ENCODE measurements at regions not wholly inside any gene's neighbourhood (a gene's known extent, or its start where the extent isn't known, plus 50 kb on each side); places are given as distances from the start of the nearest gene placed in this dataset.

DNA sequence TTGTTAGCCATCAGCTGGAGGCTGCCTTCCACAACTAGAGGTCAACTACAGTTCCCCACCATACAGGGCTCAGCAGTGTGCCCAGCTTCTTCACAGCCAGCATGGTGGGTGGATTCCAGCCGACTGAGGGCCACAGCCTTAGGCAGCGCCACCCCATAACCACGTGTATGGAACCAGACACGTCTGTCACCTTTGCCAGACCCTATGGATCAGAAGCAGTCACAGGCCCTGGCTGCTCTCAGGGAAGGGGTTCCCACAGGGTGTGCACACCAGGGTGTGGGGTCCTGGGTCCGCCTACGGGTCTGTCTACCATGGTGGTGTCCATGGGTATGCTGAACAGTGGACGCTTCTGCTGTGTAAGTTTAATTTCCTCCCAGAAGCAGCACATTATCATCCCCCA is 265.0 kb upstream of the FOXF1 start:
- no peak for TF ChIP-seq CTCF (IDR thresholded peaks at IDR 0.05; ENCODE audit: low read depth, low read length, missing control alignments)
- DNase-seq (ENCODE audit: extremely low read depth, low read depth) = no peak
- no peak overlapping the region for H3K4me3 ChIP-seq (replicated peaks; ENCODE audit: low read depth, low read length)

DNA sequence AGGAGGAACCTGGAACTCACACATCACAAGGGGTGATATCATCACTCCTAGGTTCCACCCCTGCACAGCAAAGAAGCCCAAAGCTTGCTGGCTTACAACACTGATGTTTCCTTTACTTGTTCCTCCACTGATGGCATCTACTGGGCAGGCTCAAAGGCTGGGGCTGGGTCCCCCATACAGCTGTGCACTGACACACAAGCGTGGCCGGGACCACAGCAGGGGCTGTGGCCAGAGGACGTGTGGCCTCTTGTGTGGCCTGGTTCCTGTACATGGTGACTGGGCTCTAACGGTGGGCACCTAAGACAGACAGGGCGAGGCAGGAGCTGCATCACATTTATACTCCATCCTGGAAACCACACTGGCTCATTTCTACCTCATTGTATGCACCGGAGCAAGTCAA is 264.4 kb upstream of the FOXF1 start:
- H3K4me3 ChIP-seq (replicated peaks; ENCODE audit: low read depth, low read length) = no peak overlapping the region
- no peak for TF ChIP-seq CTCF (IDR thresholded peaks at IDR 0.05; ENCODE audit: low read depth, low read length, missing control alignments)
- no peak for DNase-seq (ENCODE audit: extremely low read depth, low read depth)

GRCh38 chr16:86248310-86248905 is 261.9 kb upstream of the FOXF1 start:
- no peak for DNase-seq (ENCODE audit: extremely low read depth, low read depth)
- TF ChIP-seq CTCF (IDR thresholded peaks at IDR 0.05; ENCODE audit: low read depth, low read length, missing control alignments) = no peak
- no peak overlapping the region for H3K4me3 ChIP-seq (replicated peaks; ENCODE audit: low read depth, low read length)

- TF ChIP-seq CTCF (IDR thresholded peaks at IDR 0.05; ENCODE audit: low read depth, low read length, missing control alignments) = no peak
- no peak overlapping the region for H3K4me3 ChIP-seq (replicated peaks; ENCODE audit: low read depth, low read length)
- DNase-seq (ENCODE audit: extremely low read depth, low read depth) = no peak
These were observed 260.7 kb upstream of the FOXF1 start for GRCh38 chr16:86249631-86250030.

DNA sequence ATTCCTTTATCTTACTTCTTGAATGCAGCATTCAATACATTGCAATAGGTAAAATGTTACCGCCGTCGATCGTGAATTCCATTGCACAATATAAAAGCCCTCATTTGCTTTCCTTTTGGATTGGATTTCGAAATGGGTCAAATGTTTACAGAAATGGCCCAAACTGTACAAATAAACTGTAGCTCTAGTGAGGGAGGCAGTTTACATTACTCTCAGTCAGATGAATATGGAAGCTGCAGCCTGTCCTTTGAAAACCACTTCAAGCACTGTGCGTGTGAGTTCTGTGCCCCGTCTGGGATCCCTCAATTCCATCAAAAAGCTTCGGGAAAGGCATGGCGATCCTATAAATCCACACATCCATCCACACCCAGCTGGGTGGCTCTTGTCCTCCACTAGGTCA is 258.6 kb upstream of the FOXF1 start:
- DNase-seq (ENCODE audit: extremely low read depth, low read depth) = no peak
- no peak for TF ChIP-seq CTCF (IDR thresholded peaks at IDR 0.05; ENCODE audit: low read depth, low read length, missing control alignments)
- no peak overlapping the region for H3K4me3 ChIP-seq (replicated peaks; ENCODE audit: low read depth, low read length)

- TF ChIP-seq CTCF (IDR thresholded peaks at IDR 0.05; ENCODE audit: low read depth, low read length, missing control alignments) = peak; percentile 61
- no peak overlapping the region for H3K4me3 ChIP-seq (replicated peaks; ENCODE audit: low read depth, low read length)
- DNase-seq (ENCODE audit: extremely low read depth, low read depth) = no peak
These were observed 257.7 kb upstream of the FOXF1 start for GRCh38 chr16:86252596-86252995.

GRCh38 chr16:86255966-86256365 is 254.4 kb upstream of the FOXF1 start:
- H3K4me3 ChIP-seq (replicated peaks; ENCODE audit: low read depth, low read length) = no peak overlapping the region
- DNase-seq (ENCODE audit: extremely low read depth, low read depth) = no peak
- no peak for TF ChIP-seq CTCF (IDR thresholded peaks at IDR 0.05; ENCODE audit: low read depth, low read length, missing control alignments)
